ENCODE measurements at regions not wholly inside any gene's neighbourhood (a gene's known extent, or its start where the extent isn't known, plus 50 kb on each side); places are given as distances from the start of the nearest gene placed in this dataset.

- TF ChIP-seq, protein P1, sequence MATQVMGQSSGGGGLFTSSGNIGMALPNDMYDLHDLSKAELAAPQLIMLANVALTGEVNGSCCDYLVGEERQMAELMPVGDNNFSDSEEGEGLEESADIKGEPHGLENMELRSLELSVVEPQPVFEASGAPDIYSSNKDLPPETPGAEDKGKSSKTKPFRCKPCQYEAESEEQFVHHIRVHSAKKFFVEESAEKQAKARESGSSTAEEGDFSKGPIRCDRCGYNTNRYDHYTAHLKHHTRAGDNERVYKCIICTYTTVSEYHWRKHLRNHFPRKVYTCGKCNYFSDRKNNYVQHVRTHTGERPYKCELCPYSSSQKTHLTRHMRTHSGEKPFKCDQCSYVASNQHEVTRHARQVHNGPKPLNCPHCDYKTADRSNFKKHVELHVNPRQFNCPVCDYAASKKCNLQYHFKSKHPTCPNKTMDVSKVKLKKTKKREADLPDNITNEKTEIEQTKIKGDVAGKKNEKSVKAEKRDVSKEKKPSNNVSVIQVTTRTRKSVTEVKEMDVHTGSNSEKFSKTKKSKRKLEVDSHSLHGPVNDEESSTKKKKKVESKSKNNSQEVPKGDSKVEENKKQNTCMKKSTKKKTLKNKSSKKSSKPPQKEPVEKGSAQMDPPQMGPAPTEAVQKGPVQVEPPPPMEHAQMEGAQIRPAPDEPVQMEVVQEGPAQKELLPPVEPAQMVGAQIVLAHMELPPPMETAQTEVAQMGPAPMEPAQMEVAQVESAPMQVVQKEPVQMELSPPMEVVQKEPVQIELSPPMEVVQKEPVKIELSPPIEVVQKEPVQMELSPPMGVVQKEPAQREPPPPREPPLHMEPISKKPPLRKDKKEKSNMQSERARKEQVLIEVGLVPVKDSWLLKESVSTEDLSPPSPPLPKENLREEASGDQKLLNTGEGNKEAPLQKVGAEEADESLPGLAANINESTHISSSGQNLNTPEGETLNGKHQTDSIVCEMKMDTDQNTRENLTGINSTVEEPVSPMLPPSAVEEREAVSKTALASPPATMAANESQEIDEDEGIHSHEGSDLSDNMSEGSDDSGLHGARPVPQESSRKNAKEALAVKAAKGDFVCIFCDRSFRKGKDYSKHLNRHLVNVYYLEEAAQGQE (IDR thresholded peaks at IDR 0.05; ENCODE audit: insufficient read depth in 1 of 2, low read depth in 2 of 2, low read length in 2 of 2): no peak
- TF ChIP-seq SIN3A (IDR thresholded peaks at IDR 0.05; ENCODE audit: borderline replicate concordance, insufficient read depth, low read length) (no peak), FOXP2 (optimal IDR thresholded peaks at IDR 0.05; ENCODE audit: borderline replicate concordance, extremely low read depth, extremely low read length, insufficient read depth) (no peak), POLR2AphosphoS5 (IDR thresholded peaks at IDR 0.05; ENCODE audit: low read depth, low read length) (no peak), TAF1 (IDR thresholded peaks at IDR 0.05; ENCODE audit: borderline replicate concordance, insufficient read depth, low read length) (no peak)
Measured at GRCh38 chr1:115534106-115534505, 107.7 kb upstream of the VANGL1 start.

- TF ChIP-seq, protein P1 (IDR thresholded peaks at IDR 0.05; ENCODE audit: insufficient read depth in 1 of 2, low read depth in 2 of 2, low read length in 2 of 2): no peak
- TF ChIP-seq SIN3A (IDR thresholded peaks at IDR 0.05; ENCODE audit: borderline replicate concordance, insufficient read depth, low read length) (no peak), FOXP2 (optimal IDR thresholded peaks at IDR 0.05; ENCODE audit: borderline replicate concordance, extremely low read depth, extremely low read length, insufficient read depth) (no peak), TAF1 (IDR thresholded peaks at IDR 0.05; ENCODE audit: borderline replicate concordance, insufficient read depth, low read length) (no peak), POLR2AphosphoS5 (IDR thresholded peaks at IDR 0.05; ENCODE audit: low read depth, low read length) (no peak)
Measured at GRCh38 chr1:115531631-115532264, 110.0 kb upstream of the VANGL1 start.

GRCh38 chr1:115530407-115530806 lies 111.4 kb upstream of the VANGL1 start:
- peak; percentile 77; the same call in 1 of the 2 replicates for TF ChIP-seq SIN3A (IDR thresholded peaks at IDR 0.05; ENCODE audit: borderline replicate concordance, insufficient read depth, low read length)
- no peak for TF ChIP-seq FOXP2 (optimal IDR thresholded peaks at IDR 0.05; ENCODE audit: borderline replicate concordance, extremely low read depth, extremely low read length, insufficient read depth)
- no peak for TF ChIP-seq TAF1 (IDR thresholded peaks at IDR 0.05; ENCODE audit: borderline replicate concordance, insufficient read depth, low read length)
- TF ChIP-seq, protein P1 (IDR thresholded peaks at IDR 0.05; ENCODE audit: insufficient read depth in 1 of 2, low read depth in 2 of 2, low read length in 2 of 2): 0 out of 4 replicates have a peak, but pooled peaks of 1 of the 2 experiments have one; percentile 30
- peak; percentile 37; the same call in 1 of the 2 replicates for TF ChIP-seq POLR2AphosphoS5 (IDR thresholded peaks at IDR 0.05; ENCODE audit: low read depth, low read length)

DNA sequence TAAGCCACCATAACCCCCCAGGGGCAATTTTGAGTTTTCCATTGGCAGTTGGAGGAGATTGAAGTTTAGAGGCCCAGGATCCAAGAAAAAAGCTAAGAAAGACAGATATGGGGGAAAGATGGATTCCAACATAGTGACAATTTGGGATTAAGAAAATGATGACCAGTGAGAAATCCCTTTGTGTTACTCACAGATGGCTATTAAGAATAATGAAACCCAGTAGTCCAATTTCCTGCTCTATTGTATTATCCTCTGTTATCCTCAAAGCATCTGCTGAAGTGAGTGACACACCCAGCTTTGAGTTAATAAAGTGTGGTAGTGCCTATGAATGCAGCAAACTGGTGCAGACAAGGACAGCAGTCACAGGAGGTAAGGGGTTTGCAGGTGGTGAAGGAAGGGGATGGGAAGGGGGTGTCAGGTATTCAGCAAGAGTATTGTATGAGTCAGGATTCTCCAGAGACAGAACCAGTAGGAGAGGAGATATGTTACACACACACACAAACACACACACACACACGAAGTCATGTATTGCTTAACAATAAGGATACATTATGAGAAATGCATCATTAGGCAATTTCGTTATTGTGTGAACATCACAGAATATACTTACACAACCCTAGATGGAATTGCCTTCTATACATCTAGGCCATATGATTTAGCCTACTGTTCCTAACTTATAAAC lies 112.4 kb upstream of the VANGL1 start:
- TF ChIP-seq, protein P1 (IDR thresholded peaks at IDR 0.05; ENCODE audit: insufficient read depth in 1 of 2, low read depth in 2 of 2, low read length in 2 of 2): no peak; a peak in 1 of 4 replicates
- TF ChIP-seq TAF1 (IDR thresholded peaks at IDR 0.05; ENCODE audit: borderline replicate concordance, insufficient read depth, low read length) (no peak), POLR2AphosphoS5 (IDR thresholded peaks at IDR 0.05; ENCODE audit: low read depth, low read length) (no peak), SIN3A (IDR thresholded peaks at IDR 0.05; ENCODE audit: borderline replicate concordance, insufficient read depth, low read length) (no peak), FOXP2 (optimal IDR thresholded peaks at IDR 0.05; ENCODE audit: borderline replicate concordance, extremely low read depth, extremely low read length, insufficient read depth) (no peak)
